DND-41 (cell line): ENCODE measurements at regions not wholly inside any gene's neighbourhood (a gene's known extent, or its start where the extent isn't known, plus 50 kb on each side); places are given as distances from the start of the nearest gene placed in this dataset.

ENCODE experiments used
- ATAC-seq: fragments of 200-7000 bp; cut with Tn5 transposase; 3 replicates; pipeline ENCODE4 v1.9.1; 2021; ENCODE audit warnings: low read depth; ENCODE audit not compliant: insufficient read depth
- DNase-seq: peaks from one replicate; pipeline ENCODE4 v3.0.0-alpha.2; 2020
- H2AFZ ChIP-seq: 2 replicates; pipeline ENCODE4 v1.6.0; 2012; ENCODE audit warnings: low read depth, low read length
- H3K27ac ChIP-seq: 2 replicates; pipeline ENCODE4 v1.5.1; 2012; ENCODE audit warnings: low read length, inconsistent platforms
- H3K27me3 ChIP-seq: fragments of 200-600 bp; sonication (generic); 2 replicates; pipeline ENCODE4 v1.6.0; 2012; ENCODE audit warnings: low read length, mild to moderate bottlenecking, inconsistent platforms; ENCODE audit not compliant: insufficient read depth, poor library complexity
- H3K36me3 ChIP-seq: 2 replicates; pipeline ENCODE4 v1.5.1; 2012; ENCODE audit warnings: low read length, inconsistent platforms; ENCODE audit not compliant: insufficient read depth
- H3K4me1 ChIP-seq: 2 replicates; pipeline ENCODE4 v1.5.1; 2012; ENCODE audit warnings: mild to moderate bottlenecking, low read length; ENCODE audit not compliant: insufficient read depth
- H3K4me2 ChIP-seq: 2 replicates; pipeline ENCODE4 v1.6.0; 2012; ENCODE audit warnings: mild to moderate bottlenecking, moderate library complexity, low read length, inconsistent platforms; ENCODE audit not compliant: insufficient read depth
- H3K4me3 ChIP-seq, 2 experiments: fragments of 200-600 bp in 1 of 2; shearing (Covaris generic) in 1 of 2; 2 replicates each; pipeline ENCODE4 v1.5.1; 2012 to 2016; ENCODE audit warnings: inconsistent platforms in 2 of 2, low read length in 2 of 2, mild to moderate bottlenecking in 2 of 2, low read depth in 1 of 2, moderate library complexity in 1 of 2
- H3K79me2 ChIP-seq: 2 replicates; pipeline ENCODE4 v1.6.0; 2012; ENCODE audit warnings: low read length, inconsistent platforms; ENCODE audit not compliant: insufficient read depth
- H3K9ac ChIP-seq: 2 replicates; pipeline ENCODE4 v1.6.0; 2012; ENCODE audit warnings: low read depth, mild to moderate bottlenecking, inconsistent platforms, low read length, moderate library complexity
- H3K9me3 ChIP-seq: 2 replicates; pipeline ENCODE4 v1.5.1; 2012; ENCODE audit warnings: low read length, moderate library complexity, mild to moderate bottlenecking, inconsistent platforms; ENCODE audit not compliant: insufficient read depth, severe bottlenecking
- H4K20me1 ChIP-seq: 2 replicates; pipeline ENCODE4 v1.6.0; 2012; ENCODE audit warnings: low read length; ENCODE audit not compliant: insufficient read depth
- CTCF ChIP-seq: IDR thresholded peaks from 2 replicates; pipeline ENCODE4 v1.5.1; 2012; ENCODE audit warnings: borderline replicate concordance, low read length, moderate library complexity, mild to moderate bottlenecking; ENCODE audit not compliant: poor library complexity, severe bottlenecking; ENCODE audit errors: extremely low read depth
- EZH2 ChIP-seq: IDR thresholded peaks from 3 replicates; pipeline ENCODE4 v1.6.1; 2012; ENCODE audit warnings: borderline replicate concordance, low read depth, mild to moderate bottlenecking, moderate library complexity, low read length, inconsistent platforms; ENCODE audit not compliant: severe bottlenecking

DNA sequence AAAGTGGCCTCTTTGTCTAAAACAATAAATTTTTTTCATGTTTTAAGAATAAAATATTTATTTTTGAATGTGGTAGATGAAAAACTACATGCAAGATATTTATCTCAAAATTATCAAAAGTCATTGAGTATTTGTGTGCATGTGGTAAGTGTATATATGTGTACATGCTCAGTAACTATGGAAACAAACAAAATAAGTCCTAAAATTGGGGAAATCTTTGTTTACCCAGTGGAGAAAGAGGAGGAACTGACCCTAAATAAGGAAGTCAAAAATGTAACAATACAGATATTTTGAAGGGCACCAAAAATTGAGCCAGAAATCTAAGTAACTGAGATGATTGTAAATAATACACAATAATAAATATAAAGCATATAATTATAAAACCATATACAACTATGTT, 639.2 kb downstream of the MAFB start:
- no peaks in the 10 kb centered on the region for H3K27me3 ChIP-seq
- DNase-seq (no peak), ATAC-seq (no peak)
- no peak overlapping the region for H2AFZ ChIP-seq
- no peak overlapping the region for H3K4me3 ChIP-seq
- H3K27ac ChIP-seq = no peak overlapping the region
- H3K9me3 ChIP-seq = no peaks in the 10 kb centered on the region
- no peaks in the 10 kb centered on the region for H3K79me2 ChIP-seq
- H3K9ac ChIP-seq = no peak overlapping the region
- no peaks in the 10 kb centered on the region for H4K20me1 ChIP-seq
- no peak overlapping the region for H3K4me2 ChIP-seq
- no peaks in the 10 kb centered on the region for H3K36me3 ChIP-seq
- no peaks in the 10 kb centered on the region for H3K4me1 ChIP-seq
- TF ChIP-seq CTCF = no peak

GRCh38 chr20:40046703-40047102, 642.3 kb downstream of the MAFB start:
- Histone ChIP-seq H3K27me3 (peaks cover 6% of the 10 kb centered on the region), H3K4me1 (no peaks in the 10 kb centered on the region), H3K79me2 (no peaks in the 10 kb centered on the region), H3K4me3 (no peak overlapping the region), H3K9ac (no peak overlapping the region), H4K20me1 (no peaks in the 10 kb centered on the region), H3K27ac (no peak overlapping the region), H3K4me2 (no peak overlapping the region), H2AFZ (no peak overlapping the region), H3K9me3 (no peaks in the 10 kb centered on the region), H3K36me3 (no peaks in the 10 kb centered on the region)
- no peak for DNase-seq
- no peak for ATAC-seq
- TF ChIP-seq EZH2 (no peak), CTCF (no peak)

DNA sequence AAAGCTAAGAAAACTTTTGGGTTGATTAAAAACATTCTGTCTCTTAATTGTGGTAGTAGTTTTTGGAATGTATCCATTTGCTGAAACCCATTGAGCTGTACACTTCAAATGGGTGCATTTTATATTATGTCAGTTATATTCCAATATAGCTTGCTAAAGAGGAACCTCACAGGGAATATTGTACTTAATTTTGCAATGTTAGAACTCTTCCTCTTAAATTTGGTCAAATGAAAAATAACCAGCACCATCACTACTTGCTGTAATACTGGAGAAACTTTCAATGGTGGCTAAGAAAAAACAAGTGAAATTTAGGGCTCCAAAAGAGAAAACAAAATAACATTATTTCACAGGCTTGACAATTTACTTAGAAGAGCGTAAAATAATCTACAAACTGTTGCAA, 651.5 kb downstream of the MAFB start:
- Histone ChIP-seq H3K9ac (no peak overlapping the region), H3K4me2 (no peak overlapping the region), H4K20me1 (no peaks in the 10 kb centered on the region), H3K27ac (no peak overlapping the region), H3K4me1 (no peaks in the 10 kb centered on the region), H2AFZ (no peak overlapping the region), H3K79me2 (no peaks in the 10 kb centered on the region), H3K36me3 (no peaks in the 10 kb centered on the region), H3K27me3 (peaks cover 15% of the 10 kb centered on the region), H3K9me3 (no peaks in the 10 kb centered on the region), H3K4me3 (no peak overlapping the region)
- DNase-seq = no peak
- TF ChIP-seq CTCF = no peak
- TF ChIP-seq EZH2 = no peak
- no peak for ATAC-seq

DNA sequence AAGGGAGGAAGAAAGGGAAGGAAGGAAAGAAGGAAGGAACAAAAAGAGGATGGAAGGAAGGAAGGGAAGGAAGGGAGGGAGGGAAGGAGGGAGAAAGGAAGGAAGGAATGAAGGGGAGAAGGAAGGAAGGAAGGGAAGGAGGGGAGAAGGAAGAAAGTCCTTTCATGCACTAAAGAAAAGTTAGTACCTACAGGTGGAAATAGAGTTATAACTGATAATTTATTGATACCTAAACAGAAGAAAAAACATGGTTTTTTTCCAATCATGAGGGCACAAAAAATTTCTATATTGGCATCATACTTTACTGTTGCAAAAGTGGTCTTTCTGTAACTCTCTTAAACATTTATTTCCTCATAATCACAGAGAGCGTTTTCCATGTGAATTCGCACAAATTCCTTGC, 659.4 kb downstream of the MAFB start:
- ATAC-seq = no peak

More for the DNA sequence above, 659.4 kb downstream of the MAFB start:
- Histone ChIP-seq H3K4me2 (no peak overlapping the region), H2AFZ (no peak overlapping the region), H3K4me3 (no peak overlapping the region), H3K27me3 (peaks cover 13% of the 10 kb centered on the region), H3K27ac (no peak overlapping the region), H4K20me1 (no peaks in the 10 kb centered on the region), H3K4me1 (no peaks in the 10 kb centered on the region), H3K79me2 (no peaks in the 10 kb centered on the region), H3K36me3 (no peaks in the 10 kb centered on the region), H3K9me3 (no peaks in the 10 kb centered on the region), H3K9ac (no peak overlapping the region)
- TF ChIP-seq CTCF = no peak
- no peak for TF ChIP-seq EZH2
- no peak for DNase-seq
